ENCODE measurements at regions not wholly inside any gene's neighbourhood (a gene's known extent, or its start where the extent isn't known, plus 50 kb on each side); places are given as distances from the start of the nearest gene placed in this dataset.

DNA sequence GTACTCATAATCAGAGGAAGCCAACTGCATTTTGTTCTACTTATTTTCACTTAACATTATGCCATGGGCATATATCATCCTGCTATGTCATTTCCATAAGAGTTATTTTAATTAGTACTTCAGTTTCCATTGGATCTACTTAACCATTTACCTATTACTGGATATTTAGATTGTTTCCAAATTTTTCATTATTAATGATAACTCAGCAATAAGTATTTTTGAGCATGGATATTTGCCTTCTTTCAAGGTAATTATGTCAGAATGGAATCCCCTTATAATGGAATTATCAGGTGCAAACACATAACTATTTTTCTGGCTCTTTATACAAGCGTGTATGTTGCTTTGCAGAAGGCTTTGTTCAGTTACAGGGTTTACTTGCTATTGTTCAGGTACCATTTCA lies 126.6 kb downstream of the RDH14 start:
- Histone ChIP-seq H3K36me3 (ENCODE audit: control insufficient read depth in 2 of 2, insufficient read depth in 2 of 2, low read length in 1 of 2) (no peaks in the 10 kb centered on the region), H4K20me1 (ENCODE audit: control insufficient read depth, insufficient read depth) (no peaks in the 10 kb centered on the region; the same call in 1 of the 2 replicates), H2AFZ (ENCODE audit: control insufficient read depth, low read depth, low read length) (no peak overlapping the region), H3K4me2 (ENCODE audit: control insufficient read depth, insufficient read depth) (no peak overlapping the region), H3K9me3 (replicated peaks; ENCODE audit: control insufficient read depth, insufficient read depth, low read length) (no peaks in the 10 kb centered on the region), H3K9ac (ENCODE audit: control insufficient read depth, insufficient read depth, low read length) (no peak overlapping the region), H3K4me1 (ENCODE audit: control insufficient read depth, insufficient read depth, low read length) (no peaks in the 10 kb centered on the region), H3K79me2 (ENCODE audit: control insufficient read depth, insufficient read depth, low read length) (no peaks in the 10 kb centered on the region), H3K27me3 (replicated peaks in 1 of 2; ENCODE audit: control insufficient read depth in 2 of 2, insufficient read depth in 2 of 2, low read length in 1 of 2) (no peaks in the 10 kb centered on the region; a peak in 1 of 4 replicates), H3K27ac (ENCODE audit: control insufficient read depth, insufficient read depth) (no peak overlapping the region), H3K4me3 (no peak overlapping the region)
- DNase-seq (ENCODE audit: low read depth, low spot score) (no peak), ATAC-seq (no peak), FAIRE-seq (no peak)
- CTCF ChIA-PET = no interaction called here
- BruUV-seq (replicated peaks) = no TSS peak
- in situ Hi-C loops (cut with MboI) = no loop called here
- intact Hi-C loops (cut with micrococcal nuclease; ENCODE audit: unreplicated experiment) = no loop called here
- SMC1A ChIA-PET (ENCODE audit: uncharacterized antibody, unreplicated experiment) = no interaction called here
- POLR2A ChIA-PET = no interaction called here
- RAD21 ChIA-PET (ENCODE audit: unreplicated experiment) = no interaction called here
- WGBS (ENCODE audit: insufficient coverage, insufficient replicate concordance, low lambda C conversion rate, missing lambda C conversion rate) = 4% methylated on average over 1 of the region's 1 CpG
- TF ChIP-seq MEF2A (IDR thresholded peaks at IDR 0.05; ENCODE audit: insufficient read depth, low read depth, low read length) = no peak
- TF ChIP-seq NFIC (IDR thresholded peaks at IDR 0.05; ENCODE audit: low read depth, low read length) = no peak

DNA sequence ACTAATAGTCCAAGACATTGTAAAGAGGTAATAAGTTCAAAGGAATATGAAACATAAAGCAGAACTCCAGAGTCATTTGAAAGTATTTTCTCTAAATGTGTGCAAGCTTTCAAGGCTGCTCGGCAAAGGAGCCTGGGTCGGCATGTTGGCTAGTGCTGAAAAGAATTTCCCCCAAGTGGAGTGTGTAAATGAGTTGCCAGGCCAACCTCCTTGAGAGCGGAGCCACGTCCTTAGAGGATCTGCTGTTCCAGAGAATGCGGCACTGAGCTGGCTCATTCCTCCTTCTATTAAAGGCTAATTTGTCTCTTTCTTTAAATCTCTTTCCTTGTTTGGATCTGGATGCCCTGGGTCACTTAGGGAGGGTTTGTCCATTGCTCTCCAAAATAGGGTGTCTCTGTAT lies 127.5 kb downstream of the RDH14 start:
- Histone ChIP-seq H3K4me2 (ENCODE audit: control insufficient read depth, insufficient read depth) (no peak overlapping the region), H3K36me3 (ENCODE audit: control insufficient read depth in 2 of 2, insufficient read depth in 2 of 2, low read length in 1 of 2) (no peaks in the 10 kb centered on the region), H3K9ac (ENCODE audit: control insufficient read depth, insufficient read depth, low read length) (no peak overlapping the region), H3K9me3 (replicated peaks; ENCODE audit: control insufficient read depth, insufficient read depth, low read length) (no peaks in the 10 kb centered on the region), H3K27me3 (replicated peaks in 1 of 2; ENCODE audit: control insufficient read depth in 2 of 2, insufficient read depth in 2 of 2, low read length in 1 of 2) (no peaks in the 10 kb centered on the region; a peak in 1 of 4 replicates), H3K27ac (ENCODE audit: control insufficient read depth, insufficient read depth) (no peak overlapping the region), H3K4me3 (no peak overlapping the region), H4K20me1 (ENCODE audit: control insufficient read depth, insufficient read depth) (no peaks in the 10 kb centered on the region; the same call in 1 of the 2 replicates), H3K79me2 (ENCODE audit: control insufficient read depth, insufficient read depth, low read length) (no peaks in the 10 kb centered on the region), H2AFZ (ENCODE audit: control insufficient read depth, low read depth, low read length) (no peak overlapping the region), H3K4me1 (ENCODE audit: control insufficient read depth, insufficient read depth, low read length) (no peaks in the 10 kb centered on the region)
- DNase-seq (ENCODE audit: low read depth, low spot score) (no peak), ATAC-seq (no peak), FAIRE-seq (no peak)
- ChIA-PET POLR2A (no interaction called here), SMC1A (ENCODE audit: uncharacterized antibody, unreplicated experiment) (no interaction called here), CTCF (interaction anchor here (0.6 kb wide), 1 partner anchor 8 kb away, joined by 3 read pairs; no protein-coding TSS in a partner anchor), RAD21 (ENCODE audit: unreplicated experiment) (no interaction called here)
- 20% methylated on average over 5 of the region's 5 CpGs for WGBS (ENCODE audit: insufficient coverage, insufficient replicate concordance, low lambda C conversion rate, missing lambda C conversion rate)
- intact Hi-C loops (cut with micrococcal nuclease; ENCODE audit: unreplicated experiment) = no loop called here
- no TSS peak for BruUV-seq (replicated peaks)
- in situ Hi-C loops (cut with MboI) = no loop called here
- TF ChIP-seq FOXM1 (IDR thresholded peaks at IDR 0.05; ENCODE audit: low read depth, low read length) (no peak), SUZ12 (IDR thresholded peaks at IDR 0.05; ENCODE audit: unreplicated experiment) (no peak), JUND (IDR thresholded peaks at IDR 0.05; ENCODE audit: low read depth, low read length) (no peak), KAT2A (conservative IDR thresholded peaks at IDR 0.05; ENCODE audit: control insufficient read depth, low read depth, low read length) (no peak), ZNF622 (IDR thresholded peaks at IDR 0.05) (no peak), ZNF207 (IDR thresholded peaks at IDR 0.05; ENCODE audit: borderline replicate concordance) (no peak), SMARCA5 (IDR thresholded peaks at IDR 0.05) (no peak)
- TF ChIP-seq, protein P1, sequence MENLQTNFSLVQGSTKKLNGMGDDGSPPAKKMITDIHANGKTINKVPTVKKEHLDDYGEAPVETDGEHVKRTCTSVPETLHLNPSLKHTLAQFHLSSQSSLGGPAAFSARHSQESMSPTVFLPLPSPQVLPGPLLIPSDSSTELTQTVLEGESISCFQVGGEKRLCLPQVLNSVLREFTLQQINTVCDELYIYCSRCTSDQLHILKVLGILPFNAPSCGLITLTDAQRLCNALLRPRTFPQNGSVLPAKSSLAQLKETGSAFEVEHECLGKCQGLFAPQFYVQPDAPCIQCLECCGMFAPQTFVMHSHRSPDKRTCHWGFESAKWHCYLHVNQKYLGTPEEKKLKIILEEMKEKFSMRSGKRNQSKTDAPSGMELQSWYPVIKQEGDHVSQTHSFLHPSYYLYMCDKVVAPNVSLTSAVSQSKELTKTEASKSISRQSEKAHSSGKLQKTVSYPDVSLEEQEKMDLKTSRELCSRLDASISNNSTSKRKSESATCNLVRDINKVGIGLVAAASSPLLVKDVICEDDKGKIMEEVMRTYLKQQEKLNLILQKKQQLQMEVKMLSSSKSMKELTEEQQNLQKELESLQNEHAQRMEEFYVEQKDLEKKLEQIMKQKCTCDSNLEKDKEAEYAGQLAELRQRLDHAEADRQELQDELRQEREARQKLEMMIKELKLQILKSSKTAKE (IDR thresholded peaks at IDR 0.05; ENCODE audit: low read depth, poor library complexity, severe bottlenecking) = no peak
- TF ChIP-seq, protein P2, sequence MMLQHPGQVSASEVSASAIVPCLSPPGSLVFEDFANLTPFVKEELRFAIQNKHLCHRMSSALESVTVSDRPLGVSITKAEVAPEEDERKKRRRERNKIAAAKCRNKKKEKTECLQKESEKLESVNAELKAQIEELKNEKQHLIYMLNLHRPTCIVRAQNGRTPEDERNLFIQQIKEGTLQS (IDR thresholded peaks at IDR 0.05; ENCODE audit: borderline replicate concordance, extremely low read depth, low read depth, low read length) = no peak
- TF ChIP-seq, protein P3, sequence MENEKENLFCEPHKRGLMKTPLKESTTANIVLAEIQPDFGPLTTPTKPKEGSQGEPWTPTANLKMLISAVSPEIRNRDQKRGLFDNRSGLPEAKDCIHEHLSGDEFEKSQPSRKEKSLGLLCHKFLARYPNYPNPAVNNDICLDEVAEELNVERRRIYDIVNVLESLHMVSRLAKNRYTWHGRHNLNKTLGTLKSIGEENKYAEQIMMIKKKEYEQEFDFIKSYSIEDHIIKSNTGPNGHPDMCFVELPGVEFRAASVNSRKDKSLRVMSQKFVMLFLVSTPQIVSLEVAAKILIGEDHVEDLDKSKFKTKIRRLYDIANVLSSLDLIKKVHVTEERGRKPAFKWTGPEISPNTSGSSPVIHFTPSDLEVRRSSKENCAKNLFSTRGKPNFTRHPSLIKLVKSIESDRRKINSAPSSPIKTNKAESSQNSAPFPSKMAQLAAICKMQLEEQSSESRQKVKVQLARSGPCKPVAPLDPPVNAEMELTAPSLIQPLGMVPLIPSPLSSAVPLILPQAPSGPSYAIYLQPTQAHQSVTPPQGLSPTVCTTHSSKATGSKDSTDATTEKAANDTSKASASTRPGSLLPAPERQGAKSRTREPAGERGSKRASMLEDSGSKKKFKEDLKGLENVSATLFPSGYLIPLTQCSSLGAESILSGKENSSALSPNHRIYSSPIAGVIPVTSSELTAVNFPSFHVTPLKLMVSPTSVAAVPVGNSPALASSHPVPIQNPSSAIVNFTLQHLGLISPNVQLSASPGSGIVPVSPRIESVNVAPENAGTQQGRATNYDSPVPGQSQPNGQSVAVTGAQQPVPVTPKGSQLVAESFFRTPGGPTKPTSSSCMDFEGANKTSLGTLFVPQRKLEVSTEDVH (IDR thresholded peaks at IDR 0.05; ENCODE audit: low read depth, partially characterized antibody) = no peak
